NCI-H526 treated with DMSO at 0.1 percent for 48 hours (cell line): ENCODE measurements at regions not wholly inside any gene's neighbourhood (a gene's known extent, or its start where the extent isn't known, plus 50 kb on each side); places are given as distances from the start of the nearest gene placed in this dataset.

Experiments used
- DNase-seq: peaks from one replicate; lab custom pipeline; 2025; lab: John Stamatoyannopoulos, UW

DNA sequence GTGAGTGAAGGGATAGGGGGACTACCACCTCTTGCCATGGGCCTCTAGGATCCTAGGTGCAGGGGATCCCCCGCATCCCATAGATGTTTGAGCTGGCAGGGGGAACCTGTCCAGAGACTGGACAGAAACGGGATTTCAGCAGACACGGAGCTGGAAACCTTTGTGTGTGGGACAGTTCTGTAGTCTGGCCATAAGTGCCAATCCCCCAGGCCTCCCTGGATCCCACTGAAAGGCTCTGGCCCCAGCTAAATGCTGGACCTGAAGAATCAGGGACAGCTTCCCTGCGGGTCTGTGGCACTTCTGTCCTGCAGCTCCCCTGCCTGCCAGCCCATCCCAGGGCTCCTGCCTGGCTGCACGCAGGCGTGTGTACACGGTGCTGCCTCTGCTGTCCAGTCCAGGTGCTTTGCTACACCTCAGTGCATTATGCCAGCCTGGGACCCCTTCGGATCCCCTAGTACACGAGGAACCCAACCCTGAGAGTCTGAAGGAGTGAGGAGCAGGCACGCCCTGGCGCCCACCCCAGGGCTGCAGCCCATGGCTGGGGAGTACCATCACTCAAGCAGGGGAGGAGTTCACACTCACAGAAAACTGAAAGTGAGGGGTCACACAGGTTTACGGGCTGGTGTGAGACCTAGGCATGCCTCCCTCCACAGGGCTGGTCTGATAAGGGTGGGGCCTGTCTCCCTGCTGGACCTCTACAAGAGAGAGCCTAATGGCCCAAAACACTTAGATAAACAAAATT, 703.0 kb downstream of the ARAP2 start:
- no peak for DNase-seq

DNA sequence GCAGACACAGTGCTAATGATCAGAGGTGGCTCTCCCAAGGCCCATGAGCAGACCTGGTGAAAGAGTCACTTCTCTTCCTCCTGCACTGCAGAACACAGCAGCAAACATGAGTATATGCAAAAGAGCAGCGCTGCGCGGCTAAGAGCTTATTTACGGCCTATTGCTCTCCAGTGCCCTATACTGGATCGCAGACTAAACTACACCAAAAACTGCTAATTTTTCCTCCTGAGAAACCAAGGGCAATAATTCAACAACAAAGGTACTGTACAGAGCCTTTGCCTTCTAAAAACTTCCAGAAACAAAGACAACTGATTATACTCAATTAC, 702.5 kb downstream of the ARAP2 start:
- DNase-seq = peak; percentile 28

DNA sequence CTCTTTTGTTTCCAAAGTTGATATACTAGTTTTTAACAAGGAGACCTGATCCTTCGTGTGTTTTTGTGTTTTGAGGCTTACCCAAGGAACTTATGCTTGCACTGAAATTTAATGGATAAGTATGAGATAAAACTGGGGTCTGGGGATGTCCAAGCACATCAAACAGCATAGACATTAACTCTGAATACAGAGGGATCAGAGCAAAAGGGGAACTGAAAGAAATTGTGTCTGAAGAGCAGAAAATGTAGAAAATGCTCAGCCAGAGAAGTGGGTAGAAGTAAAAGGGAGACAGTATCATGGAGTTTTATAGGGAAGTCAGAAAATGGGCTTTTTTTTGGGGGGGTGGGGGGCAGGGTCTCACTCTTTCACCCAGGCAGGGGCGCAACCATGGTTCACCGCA, 695.4 kb downstream of the ARAP2 start:
- DNase-seq = no peak

DNA sequence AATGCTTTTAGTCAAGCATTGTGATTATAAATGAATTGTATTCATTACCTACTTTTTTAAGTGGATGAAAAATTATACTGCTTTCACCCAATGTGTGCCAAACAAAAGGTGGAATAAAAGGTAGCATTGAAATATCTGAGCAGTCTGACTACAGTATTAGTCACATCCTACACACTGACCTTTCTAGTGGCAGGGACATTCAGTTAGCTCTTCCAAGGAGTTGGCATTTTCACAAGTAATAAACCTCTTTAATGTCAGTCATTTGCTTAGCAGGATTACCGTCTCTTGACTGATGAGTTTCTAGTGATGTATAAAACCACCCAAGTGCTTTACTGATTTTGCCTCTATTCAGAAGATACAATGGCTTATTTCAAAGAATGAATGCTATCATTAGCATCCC, 687.9 kb downstream of the ARAP2 start:
- DNase-seq = no peak

DNA sequence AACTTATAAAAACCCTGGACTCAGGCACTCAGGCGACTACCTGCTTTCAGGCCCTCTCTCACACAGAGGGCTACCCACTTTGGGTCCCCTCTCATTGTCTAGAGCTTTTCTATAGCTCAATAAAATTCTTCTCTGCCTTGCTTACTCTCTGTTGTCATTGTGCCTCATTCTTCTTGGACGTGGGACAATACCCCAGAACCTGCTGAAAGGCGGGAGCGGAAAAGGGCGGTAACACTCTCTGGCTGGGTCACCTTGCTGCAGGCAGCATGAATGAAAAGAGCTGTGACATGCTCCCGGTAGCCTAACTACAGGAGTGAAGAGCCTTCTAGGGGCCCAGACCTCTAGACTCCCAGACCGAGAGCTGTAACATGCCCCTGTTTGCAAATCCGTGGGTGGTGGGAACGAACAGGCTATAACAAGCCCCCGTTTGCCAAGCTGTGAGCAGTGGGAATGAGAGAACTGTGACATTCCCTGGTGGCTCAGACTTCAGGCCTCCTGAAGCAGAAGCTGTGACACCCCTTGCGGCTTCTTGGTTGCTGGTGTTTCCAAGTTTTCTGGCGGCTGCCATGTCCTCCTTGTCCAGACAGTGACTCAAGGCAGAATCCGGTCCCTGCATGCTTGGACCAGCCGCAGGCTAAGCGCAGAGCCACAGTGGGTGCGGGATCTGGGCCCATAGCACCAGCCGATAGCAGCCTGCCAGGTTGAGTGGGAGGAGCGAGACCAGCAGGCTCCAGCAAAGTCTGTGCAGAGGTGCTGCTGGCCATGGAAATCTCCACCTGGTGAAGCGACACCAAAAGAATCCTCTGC, 684.6 kb downstream of the ARAP2 start:
- DNase-seq = no peak

DNA sequence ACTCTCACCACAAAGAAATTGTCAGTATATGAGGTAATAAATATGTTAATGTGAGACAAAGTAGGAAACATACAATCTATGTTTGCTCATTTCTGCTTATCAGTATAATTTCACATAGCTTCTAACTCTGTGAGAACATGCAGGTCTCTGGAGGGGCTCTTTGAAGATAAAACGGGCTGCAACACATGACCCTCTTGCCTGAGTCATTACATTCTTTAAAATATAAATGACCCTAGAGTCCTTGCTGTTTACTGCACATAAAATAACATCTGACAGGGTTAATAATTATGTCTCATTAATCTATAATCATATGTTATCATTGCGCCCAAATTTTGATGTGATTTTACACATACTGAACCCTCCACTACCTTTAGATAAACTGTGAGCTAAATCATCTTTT, 681.5 kb downstream of the ARAP2 start:
- no peak for DNase-seq

DNA sequence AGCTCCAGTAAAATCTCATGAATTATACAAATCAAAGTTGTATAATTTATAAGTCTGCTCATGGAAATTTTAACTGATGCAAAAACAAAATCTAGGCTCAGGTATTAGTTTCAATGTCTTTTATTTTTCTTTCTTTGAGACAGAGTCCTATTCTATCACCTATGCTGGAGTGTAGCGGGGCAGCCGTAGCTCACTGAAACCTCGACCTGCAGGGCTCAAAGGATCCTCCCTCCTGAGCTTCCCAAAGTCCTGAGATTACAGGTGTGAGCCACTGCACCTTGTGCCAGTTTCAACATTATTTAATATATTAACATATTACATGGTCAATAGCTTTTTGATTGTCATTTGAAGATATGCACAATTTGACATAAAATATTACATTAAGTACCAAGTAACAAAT, 678.7 kb downstream of the ARAP2 start:
- no peak for DNase-seq

DNA sequence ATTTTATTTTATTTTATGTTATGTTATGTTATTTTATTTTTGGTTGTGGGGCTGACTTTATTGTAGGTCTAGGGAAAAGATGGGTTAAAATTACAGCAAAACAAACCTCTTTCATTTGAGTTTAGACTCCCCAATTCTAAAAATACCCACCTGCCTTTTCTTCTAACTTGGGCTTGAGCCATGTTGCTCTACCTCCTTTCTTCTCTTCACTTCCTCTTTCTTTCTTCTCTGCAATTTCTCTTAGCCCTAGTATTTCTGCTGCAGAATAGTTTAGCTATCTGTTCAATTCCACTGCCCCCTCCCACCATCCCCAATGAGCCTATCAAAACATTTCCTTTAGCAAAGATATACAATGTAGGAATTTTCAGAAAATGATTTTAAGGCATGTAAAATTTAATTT, 653.3 kb downstream of the ARAP2 start:
- no peak for DNase-seq

DNA sequence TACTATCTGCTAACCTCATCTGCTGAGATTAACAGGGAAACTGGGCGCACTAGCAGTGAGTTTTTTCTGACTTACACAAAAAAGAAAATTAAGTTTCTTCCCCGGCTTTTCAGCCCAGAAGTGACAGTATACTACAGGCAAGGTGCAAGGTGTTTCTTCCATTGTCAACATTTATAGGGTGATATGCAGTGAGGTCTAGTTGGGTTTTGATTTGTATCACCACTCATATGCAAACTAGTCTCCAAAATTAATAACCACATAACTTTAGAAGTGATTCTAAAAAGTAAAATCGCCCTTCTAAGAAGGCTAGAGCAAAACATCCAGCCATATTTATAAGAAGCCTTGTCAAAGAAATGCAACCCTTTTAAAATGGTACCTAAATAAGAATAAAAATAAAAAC, 640.1 kb downstream of the ARAP2 start:
- DNase-seq = no peak

DNA sequence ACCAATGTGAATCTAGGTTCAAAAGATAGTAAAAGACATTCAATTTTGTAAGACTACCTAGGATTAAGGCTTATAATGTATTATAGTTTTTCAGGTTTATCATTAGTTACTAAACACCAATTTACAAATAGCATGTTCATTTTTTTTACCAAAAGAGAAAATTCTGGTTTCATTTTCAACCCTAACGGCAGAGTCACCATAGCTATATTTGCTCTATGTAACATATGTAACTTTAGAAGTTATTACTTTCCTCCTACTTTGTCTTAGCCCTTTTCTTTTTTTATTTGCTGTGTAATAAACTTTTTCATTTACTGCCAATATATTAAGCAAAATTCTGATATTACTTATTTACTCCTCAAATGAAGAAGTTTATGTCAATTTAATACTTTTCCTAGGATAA, 639.6 kb downstream of the ARAP2 start:
- no peak for DNase-seq

DNA sequence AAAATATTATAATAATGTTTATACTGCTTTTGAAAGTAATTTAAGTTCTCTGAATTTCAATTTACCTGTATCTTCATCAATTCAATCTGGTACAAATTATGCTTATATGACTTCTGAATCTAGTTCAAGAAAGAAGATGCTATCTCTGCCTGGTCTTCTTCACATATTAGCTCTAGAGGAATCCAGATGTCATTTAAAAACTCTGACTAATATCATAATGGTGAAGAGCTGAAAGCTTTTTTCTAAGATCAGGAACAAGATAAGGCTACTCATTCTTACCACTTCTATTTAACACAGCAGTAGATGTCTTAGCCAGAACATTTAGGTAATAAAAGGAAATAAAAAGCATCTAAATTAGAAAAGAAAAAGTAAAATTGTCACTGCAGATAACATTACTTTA, 636.1 kb downstream of the ARAP2 start:
- DNase-seq = no peak

DNA sequence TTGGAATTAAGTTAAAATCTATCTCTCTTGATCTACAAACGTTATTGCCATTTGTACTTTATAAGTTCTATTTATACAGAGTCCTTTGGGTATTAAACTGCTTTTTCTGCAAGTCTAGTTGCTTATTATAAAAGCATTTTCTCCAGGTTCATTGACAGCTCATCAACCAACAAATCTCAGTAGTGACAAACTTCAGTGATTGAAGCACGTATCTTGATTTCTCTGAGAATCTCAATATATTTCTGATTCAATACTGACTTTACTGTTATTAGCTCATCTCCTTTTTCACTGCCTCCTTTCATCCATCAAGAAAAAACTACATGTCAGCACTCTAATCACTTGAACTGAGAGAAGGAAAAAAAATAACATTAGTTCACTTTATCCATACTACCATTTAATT, 630.2 kb downstream of the ARAP2 start:
- DNase-seq = no peak

DNA sequence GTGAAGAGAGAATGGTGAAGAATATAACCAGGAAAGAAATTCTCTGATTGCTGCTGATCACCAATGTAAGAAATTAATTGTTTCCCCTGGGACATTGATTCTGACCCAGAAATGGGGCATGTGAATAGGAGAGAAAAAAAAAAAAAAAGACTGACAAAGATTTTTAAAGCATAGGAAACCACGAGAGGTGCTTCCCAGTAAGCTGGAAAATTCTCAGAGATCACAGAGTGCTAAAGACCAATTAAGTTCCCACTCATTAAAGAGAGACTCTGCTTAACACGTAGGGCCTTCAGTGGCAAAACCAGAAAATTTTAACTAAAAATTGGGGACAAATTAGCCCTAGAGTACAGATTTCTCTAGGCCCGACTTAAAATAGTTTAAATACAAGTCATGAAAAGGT, 604.4 kb downstream of the ARAP2 start:
- no peak for DNase-seq

DNA sequence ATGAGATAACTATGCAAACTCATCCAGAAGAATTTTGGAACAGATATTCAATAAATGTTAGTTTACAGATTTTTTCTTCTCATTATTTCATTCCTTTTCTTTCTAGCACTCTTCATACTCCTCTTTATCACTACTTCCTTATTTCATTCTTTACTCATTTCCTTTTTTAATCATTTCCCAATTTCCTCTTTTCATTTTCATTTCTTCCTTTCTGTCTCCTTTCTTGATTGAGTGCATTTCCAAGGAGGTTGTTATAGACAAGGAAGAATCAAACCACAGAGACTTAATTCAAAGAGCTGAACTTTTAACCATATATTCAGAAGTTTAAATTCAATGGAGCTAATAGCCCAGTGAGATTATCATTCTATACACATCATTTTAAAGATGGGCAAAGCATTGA, 600.7 kb downstream of the ARAP2 start:
- DNase-seq = no peak

DNA sequence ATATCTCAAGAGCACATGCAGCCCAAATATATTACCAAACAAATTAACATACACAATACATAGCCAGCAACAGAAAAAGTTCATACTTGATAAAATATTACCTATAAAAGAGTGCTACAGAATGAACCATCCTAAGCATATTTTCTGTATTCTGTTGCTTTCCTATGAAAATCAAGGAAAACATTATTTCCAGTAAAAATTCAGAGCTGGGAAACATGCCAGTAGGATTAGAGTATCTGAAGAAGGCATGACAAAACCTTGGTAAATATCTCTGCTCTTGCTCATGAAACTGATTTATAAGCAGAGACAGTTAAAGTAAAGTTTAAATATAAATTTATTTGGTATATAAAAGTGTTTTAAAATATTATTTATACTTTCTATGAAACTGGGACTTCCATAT, 599.7 kb downstream of the ARAP2 start:
- no peak for DNase-seq

DNA sequence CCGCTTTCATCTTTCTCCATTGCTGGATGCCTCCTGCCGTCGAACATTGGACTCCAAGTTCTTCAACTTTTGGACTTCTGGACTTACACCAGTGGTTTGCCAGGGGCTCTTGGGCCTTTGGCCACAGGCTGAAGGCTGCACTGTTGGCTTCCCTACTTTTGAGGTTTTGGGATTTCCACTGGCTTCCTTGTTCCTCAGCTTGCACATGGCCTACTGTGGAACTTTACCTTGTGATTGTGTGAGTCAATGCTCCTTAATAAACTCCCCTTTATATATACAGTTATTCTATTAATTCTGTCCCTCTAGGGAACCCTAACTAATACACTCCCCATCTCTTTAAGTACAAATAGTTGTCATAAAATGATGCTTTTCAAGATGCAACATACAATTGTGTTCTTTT, 595.3 kb downstream of the ARAP2 start:
- no peak for DNase-seq

DNA sequence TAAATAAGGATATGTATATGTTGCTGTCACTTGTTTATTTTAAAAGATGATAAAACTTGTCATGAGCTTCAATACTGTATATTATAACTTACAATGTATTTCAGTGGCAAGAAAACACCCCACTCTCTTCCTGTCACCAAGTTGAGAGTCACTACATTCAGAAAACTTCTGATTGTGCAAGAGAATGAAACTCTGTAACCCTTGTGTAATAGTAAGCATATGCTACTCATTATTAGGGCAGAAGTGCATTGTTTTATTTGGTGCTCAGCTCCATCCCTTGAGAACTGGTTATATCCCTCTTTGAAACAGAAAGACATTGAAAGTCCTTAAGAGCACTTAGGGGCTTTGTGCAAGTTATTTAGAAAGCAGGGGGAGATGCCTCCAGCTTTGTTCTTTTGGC, 594.5 kb downstream of the ARAP2 start:
- no peak for DNase-seq

DNA sequence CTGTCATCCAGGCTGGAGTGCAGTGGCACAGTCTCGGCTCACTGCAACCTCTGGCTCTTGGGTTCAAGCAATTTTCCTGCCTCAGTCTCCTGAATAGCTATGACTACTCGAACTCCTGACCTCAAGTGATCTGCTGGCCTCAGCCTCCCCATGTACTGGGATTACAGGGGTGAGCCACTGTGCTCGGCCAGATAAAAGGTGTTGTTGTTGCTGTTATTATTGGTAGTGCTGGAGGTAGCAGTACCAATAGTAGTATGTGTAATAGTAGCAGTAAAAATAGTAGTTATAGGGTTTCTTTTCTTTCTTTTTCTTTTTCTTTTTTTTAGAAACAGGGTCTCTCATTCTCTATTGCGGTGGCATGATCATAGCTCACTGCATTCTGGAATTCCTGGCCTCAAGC, 592.1 kb downstream of the ARAP2 start:
- DNase-seq = no peak

DNA sequence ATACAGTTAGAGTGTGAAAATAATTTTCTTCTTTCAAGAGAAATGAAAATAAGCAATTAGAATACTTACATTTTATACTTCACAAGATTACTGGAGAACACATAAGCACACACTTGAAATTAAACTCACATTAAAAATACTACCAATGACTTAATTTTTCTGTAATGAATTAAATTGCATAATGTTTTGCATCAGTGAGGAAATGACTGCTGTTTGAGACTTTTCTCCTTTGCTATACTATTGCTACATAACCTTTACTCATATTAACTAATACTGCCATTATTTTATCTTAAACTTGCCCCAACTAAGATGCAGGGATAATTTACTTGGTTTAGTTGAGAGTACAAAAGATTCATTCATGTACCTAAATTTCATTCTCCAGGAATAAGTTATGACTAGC, 590.9 kb downstream of the ARAP2 start:
- DNase-seq = no peak

DNA sequence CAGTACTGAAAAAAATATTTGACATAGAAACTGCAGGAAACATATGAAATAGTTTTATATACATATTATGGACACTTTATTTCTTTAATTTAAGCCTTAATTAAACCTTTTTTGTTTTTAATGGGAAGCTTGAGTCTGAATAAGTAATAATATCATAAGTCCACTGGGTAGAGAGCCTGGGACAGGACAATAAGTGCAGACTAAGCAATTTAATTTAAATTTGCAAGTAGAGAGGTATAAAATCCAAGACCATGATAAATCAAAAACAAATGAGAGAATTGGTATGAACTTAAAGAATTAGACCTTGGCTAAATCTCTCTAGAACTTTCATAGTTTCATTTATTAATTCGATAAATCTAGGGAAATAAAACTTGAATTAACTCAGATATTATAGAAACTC, 571.2 kb downstream of the ARAP2 start:
- no peak for DNase-seq

DNA sequence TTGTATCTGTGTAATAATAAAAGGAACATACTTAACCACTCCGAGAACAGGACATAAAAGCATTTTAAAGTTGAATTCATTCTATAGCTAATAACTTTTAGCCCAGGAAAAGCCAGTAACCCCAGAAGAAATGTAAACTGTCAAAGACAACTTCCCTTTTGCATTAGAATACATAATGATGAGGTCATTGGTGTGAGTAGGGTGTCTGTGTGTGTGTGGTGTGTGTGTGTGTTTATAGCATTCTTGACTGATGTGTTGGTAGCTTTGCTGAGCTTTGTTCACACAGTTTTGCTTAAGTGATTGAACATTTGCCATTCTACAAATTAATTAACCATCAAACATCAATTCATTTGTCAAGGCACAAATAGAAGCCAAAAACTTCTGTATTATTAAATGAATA, 559.6 kb downstream of the ARAP2 start:
- no peak for DNase-seq

DNA sequence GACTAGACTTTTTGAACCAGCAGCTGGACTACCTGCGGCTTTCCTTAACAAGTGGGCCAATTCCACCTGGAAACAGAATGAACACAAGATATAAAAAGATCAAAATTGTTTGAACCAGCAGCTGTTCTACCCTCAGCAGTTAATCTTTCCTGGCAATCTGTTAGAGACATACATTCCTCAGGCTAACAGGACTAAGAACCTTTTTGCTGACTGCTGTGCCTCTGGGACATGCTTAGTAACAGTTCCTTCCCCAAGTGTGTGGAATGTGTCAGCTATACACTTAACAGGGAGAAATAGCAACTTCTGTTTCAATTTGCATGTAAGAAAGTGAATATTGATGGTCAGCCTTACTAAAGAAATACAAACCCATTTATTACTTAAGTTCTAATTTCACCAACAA, 554.4 kb downstream of the ARAP2 start:
- DNase-seq = no peak

DNA sequence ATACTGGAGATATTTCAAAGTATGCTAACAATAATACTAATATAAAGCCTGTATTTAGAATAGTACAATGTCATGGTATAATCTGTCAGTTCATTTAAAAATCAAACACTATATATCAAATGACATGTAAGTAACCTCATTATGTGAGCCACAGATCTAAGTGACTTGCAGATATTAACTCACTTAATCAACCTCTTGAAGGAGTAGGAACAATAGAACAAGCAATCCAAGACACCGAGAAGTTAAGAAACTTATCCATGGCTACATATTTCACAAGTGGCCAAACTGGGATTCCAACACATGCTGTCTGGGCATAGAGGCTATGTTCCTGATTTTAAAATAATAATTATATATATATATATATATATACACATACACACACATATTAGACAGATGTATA, 554.0 kb downstream of the ARAP2 start:
- no peak for DNase-seq

DNA sequence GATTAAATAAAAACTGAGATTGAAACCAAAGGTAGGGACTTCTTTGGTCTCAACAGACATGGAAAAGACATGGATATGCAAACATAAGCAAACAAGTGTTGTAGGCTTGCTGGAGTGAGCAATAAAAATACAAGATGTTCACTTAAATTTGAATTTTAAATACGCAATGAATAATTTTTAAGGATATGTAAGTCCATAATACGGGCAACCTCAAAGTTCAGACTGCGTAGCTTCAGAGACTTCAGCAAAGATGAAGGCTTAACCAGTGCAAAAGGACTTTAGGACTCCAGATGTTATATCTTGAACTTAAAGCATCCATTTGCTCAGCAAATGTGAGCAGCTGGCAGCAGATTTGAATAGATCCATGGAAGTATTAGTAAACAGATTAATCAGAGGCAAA, 549.3 kb downstream of the ARAP2 start:
- DNase-seq = peak; percentile 67
